Activated T-cell treated with anti-CD3 and anti-CD28 coated beads, Interleukin-2, amount 50 U/mL, for 24 hours (primary cell): ENCODE measurements at regions not wholly inside any gene's neighbourhood (a gene's known extent, or its start where the extent isn't known, plus 50 kb on each side); places are given as distances from the start of the nearest gene placed in this dataset.

ENCODE experiments used
- DNase-seq: peaks from one replicate; pipeline ENCODE4 v3.0.0-alpha.2; 2020
- H3K27ac Mint-ChIP-seq: 2 replicates; pipeline ENCODE4 v1.8.0; 2020; ENCODE audit warnings: mild to moderate bottlenecking, mixed read lengths
- H3K27me3 Mint-ChIP-seq: 2 replicates; pipeline ENCODE4 v1.8.0; 2020; ENCODE audit warnings: mixed read lengths
- H3K36me3 Mint-ChIP-seq: 2 replicates; pipeline ENCODE4 v1.8.0; 2020; ENCODE audit warnings: low read depth, mixed read lengths
- H3K4me1 Mint-ChIP-seq: 2 replicates; pipeline ENCODE4 v1.8.0; 2020; ENCODE audit warnings: low read depth, mixed read lengths
- H3K4me3 Mint-ChIP-seq: 2 replicates; pipeline ENCODE4 v1.8.0; 2020; ENCODE audit warnings: mild to moderate bottlenecking, moderate library complexity, mixed read lengths
- H3K9me3 Mint-ChIP-seq: 2 replicates; pipeline ENCODE4 v1.8.0; 2020; ENCODE audit warnings: mixed read lengths

DNA sequence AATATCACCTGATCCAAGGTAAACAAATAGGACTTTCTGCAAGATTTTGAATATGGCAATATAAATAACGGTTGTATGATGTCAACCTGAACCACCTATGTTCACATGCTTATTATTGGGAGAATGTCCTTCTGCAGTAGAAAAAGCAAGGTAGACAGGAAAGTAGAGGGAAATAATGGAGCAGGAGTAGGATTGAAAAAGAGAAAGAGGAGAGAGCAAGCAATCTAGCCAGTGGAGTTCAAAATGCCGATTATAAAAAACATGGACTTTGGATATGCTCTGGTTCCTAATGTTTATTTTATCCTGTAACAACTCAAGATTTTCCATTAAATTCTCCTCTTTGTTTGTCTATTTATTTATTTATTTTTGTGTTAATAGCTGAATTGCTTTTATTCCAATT is 878.0 kb upstream of the KCND2 start:
- Mint-ChIP-seq H3K4me3 (no peak overlapping the region), H3K27me3 (no peaks in the 10 kb centered on the region), H3K4me1 (no peaks in the 10 kb centered on the region), H3K36me3 (no peaks in the 10 kb centered on the region), H3K27ac (no peak overlapping the region), H3K9me3 (no peaks in the 10 kb centered on the region)
- no peak for DNase-seq

DNA sequence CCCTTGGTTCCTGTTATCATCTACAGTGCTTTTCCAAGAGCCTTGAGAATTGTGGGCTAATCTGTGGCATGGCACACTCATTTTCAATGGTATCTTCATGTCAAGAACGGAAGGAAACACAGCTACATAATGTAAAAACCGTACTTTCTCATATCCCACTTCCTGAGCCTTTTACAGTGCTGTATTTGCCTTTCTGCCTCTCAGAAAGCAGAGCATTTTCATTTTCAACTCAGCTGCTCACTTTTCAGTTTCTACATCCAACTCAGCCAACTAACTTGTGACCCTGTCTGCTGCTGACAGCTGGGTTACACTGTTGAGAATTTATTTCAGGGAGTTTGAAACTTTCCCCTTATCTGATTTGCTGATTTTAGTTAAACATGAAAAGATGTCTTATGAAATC is 875.8 kb upstream of the KCND2 start:
- Mint-ChIP-seq H3K4me1 (no peaks in the 10 kb centered on the region), H3K36me3 (no peaks in the 10 kb centered on the region), H3K27ac (no peak overlapping the region), H3K9me3 (peaks cover 2% of the 10 kb centered on the region), H3K4me3 (no peak overlapping the region), H3K27me3 (no peaks in the 10 kb centered on the region)
- no peak for DNase-seq

DNA sequence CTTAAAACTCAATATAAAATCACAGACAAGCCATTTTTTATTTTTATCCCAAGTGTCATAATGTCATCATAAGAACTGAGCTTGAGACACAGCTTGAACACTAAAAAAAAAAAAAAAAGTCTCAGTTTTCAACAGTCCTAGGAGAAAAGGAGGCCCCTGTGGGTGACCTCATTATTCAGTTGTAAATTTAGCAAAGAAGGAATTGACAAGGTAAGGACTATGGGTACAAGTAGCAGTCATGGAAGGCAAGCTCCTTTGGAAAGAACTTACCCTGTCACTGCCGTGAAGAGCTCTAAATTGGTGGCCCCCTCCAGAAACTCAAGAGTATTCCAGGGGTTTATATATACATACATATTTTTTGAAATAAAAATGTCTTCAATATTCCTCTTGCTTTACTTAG is 864.4 kb upstream of the KCND2 start:
- Mint-ChIP-seq H3K9me3 (peaks cover 5% of the 10 kb centered on the region), H3K4me3 (no peak overlapping the region), H3K36me3 (no peaks in the 10 kb centered on the region), H3K27me3 (no peaks in the 10 kb centered on the region), H3K4me1 (no peaks in the 10 kb centered on the region), H3K27ac (no peak overlapping the region)
- DNase-seq, result no peak

DNA sequence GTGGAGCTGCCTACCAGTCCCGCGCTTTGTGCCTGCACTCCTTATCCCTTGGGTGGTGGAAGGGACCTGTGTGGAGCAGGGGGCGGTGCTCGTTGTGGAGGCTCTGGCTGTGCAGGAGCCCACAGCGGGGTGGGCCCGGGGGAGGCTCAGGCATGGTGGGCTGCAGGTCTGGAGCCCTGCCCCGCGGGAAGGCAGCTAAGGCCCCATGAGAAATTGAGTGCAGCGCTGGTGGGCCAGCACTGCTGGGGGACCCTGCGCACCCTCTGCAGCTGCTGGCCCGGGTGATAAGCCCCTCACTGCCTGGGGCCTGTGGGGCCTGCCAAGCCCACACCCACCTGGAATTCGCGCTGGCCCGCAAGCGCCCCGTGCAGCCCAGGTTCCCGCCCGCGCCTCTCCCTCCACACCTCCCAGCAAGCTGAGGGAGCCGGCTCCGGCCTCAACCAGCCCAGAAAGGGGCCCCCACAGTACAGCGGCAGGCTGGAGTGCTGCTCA is 859.6 kb upstream of the KCND2 start:
- H3K27me3 Mint-ChIP-seq, result no peaks in the 10 kb centered on the region
- no peak overlapping the region for H3K27ac Mint-ChIP-seq
- no peaks in the 10 kb centered on the region for H3K4me1 Mint-ChIP-seq
- H3K9me3 Mint-ChIP-seq, result peaks cover 7% of the 10 kb centered on the region
- DNase-seq, result no peak
- H3K36me3 Mint-ChIP-seq, result no peaks in the 10 kb centered on the region
- H3K4me3 Mint-ChIP-seq, result no peak overlapping the region

DNA sequence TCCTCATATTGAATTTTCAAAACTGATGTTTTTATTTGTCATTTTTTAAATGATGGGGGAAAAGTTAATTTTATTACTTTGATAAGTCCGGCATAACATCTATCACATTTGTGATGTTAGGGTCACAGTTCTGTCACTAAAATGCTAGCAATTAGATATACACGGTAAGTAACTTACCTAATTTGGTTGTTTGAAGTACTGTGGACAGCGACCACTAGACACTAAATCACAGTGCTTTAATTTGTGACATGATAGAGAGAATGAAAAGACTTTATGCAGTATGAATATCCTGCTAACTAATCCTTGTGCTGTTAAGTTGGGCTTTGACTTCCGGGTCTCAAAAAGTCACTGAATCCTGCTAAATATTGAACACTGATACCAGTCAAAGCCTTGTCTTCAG is 857.3 kb upstream of the KCND2 start:
- no peaks in the 10 kb centered on the region for H3K4me1 Mint-ChIP-seq
- DNase-seq, result no peak
- no peaks in the 10 kb centered on the region for H3K36me3 Mint-ChIP-seq
- no peak overlapping the region for H3K27ac Mint-ChIP-seq
- peaks cover 7% of the 10 kb centered on the region for H3K9me3 Mint-ChIP-seq
- H3K27me3 Mint-ChIP-seq, result no peaks in the 10 kb centered on the region
- H3K4me3 Mint-ChIP-seq, result no peak overlapping the region

- peaks cover 19% of the 10 kb centered on the region for H3K9me3 Mint-ChIP-seq
- H3K4me3 Mint-ChIP-seq, result no peak overlapping the region
- no peak for DNase-seq
- H3K4me1 Mint-ChIP-seq, result no peaks in the 10 kb centered on the region
- H3K27me3 Mint-ChIP-seq, result no peaks in the 10 kb centered on the region
- no peak overlapping the region for H3K27ac Mint-ChIP-seq
- H3K36me3 Mint-ChIP-seq, result no peaks in the 10 kb centered on the region
Measured at GRCh38 chr7:119421657-119422056, 851.3 kb upstream of the KCND2 start.

DNA sequence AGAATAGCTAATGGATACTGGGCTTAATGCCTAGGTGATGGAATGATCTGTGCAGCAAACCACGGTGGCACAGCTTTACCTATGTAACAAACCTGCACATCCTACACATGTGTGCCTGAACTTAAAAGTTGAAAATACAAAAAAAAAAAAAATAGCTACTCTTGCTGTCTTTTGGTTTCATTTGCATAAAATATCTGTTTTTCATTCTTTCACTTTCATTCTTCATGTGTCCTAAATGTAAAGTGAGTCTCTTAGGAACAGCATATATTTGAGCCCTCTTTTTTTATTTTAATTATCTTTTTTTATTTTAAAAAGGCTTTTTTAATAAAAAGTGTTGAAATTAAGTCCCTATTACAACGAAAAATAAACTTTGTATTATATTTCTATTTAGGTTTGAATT is 836.1 kb upstream of the KCND2 start:
- no peaks in the 10 kb centered on the region for H3K36me3 Mint-ChIP-seq

DNA sequence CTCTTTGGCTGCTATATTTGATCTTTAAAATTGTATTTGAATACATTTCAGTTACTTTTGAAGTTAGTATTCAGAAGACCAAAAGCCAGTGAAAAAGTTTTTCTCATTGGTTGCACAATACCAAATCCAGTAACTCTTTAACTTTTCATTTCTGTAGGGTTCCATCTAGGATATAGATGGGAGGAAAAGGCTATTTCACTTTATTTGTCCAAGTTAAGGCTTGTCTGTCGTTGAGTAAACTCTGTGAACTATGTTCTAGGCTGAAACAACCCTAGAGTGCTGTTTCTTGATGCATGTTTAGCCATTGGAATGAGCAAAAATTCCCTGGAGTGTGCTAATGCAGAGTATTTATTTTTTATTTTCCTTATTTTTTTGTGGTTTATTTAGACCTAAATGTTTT is 834.7 kb upstream of the KCND2 start:
- H3K4me3 Mint-ChIP-seq, result no peak overlapping the region
- H3K9me3 Mint-ChIP-seq, result peaks cover 27% of the 10 kb centered on the region
- no peaks in the 10 kb centered on the region for H3K27me3 Mint-ChIP-seq
- H3K27ac Mint-ChIP-seq, result no peak overlapping the region
- DNase-seq, result no peak
- no peaks in the 10 kb centered on the region for H3K36me3 Mint-ChIP-seq
- no peaks in the 10 kb centered on the region for H3K4me1 Mint-ChIP-seq

More for the DNA sequence above, 836.1 kb upstream of the KCND2 start:
- no peak for DNase-seq
- H3K27ac Mint-ChIP-seq, result no peak overlapping the region
- H3K27me3 Mint-ChIP-seq, result no peaks in the 10 kb centered on the region
- H3K9me3 Mint-ChIP-seq, result peaks cover 22% of the 10 kb centered on the region
- no peak overlapping the region for H3K4me3 Mint-ChIP-seq
- H3K4me1 Mint-ChIP-seq, result no peaks in the 10 kb centered on the region

GRCh38 chr7:119439192-119439591 is 833.8 kb upstream of the KCND2 start:
- Mint-ChIP-seq H3K9me3 (peaks cover 26% of the 10 kb centered on the region), H3K36me3 (no peaks in the 10 kb centered on the region), H3K4me3 (no peak overlapping the region), H3K27ac (no peak overlapping the region), H3K27me3 (no peaks in the 10 kb centered on the region), H3K4me1 (no peaks in the 10 kb centered on the region)
- no peak for DNase-seq

DNA sequence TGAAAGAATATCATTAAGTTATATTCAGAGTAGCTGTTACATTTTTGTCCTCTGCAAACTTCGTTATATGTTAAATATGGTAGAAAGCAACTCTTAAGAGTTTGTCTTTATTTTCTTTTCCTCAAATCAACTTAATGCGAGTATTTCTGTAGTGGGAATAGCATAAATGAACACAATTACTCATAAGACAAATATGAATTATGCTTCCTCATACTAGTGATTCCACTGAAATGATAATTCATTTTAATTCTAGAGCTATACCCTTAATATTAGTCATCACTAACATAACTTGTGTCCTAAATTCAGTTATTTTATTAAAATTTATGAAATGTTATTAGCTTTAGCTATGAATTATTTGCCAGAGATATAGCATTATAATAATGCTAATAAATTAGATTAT is 820.6 kb upstream of the KCND2 start:
- H3K4me1 Mint-ChIP-seq, result no peaks in the 10 kb centered on the region
- no peak overlapping the region for H3K27ac Mint-ChIP-seq
- H3K27me3 Mint-ChIP-seq, result no peaks in the 10 kb centered on the region
- H3K36me3 Mint-ChIP-seq, result no peaks in the 10 kb centered on the region
- no peak for DNase-seq
- peaks cover 15% of the 10 kb centered on the region for H3K9me3 Mint-ChIP-seq
- H3K4me3 Mint-ChIP-seq, result no peak overlapping the region

GRCh38 chr7:119465798-119466305 is 807.1 kb upstream of the KCND2 start:
- Mint-ChIP-seq H3K9me3 (peaks cover 12% of the 10 kb centered on the region), H3K4me1 (no peaks in the 10 kb centered on the region), H3K27ac (no peak overlapping the region), H3K27me3 (no peaks in the 10 kb centered on the region), H3K4me3 (no peak overlapping the region), H3K36me3 (no peaks in the 10 kb centered on the region)
- no peak for DNase-seq

DNA sequence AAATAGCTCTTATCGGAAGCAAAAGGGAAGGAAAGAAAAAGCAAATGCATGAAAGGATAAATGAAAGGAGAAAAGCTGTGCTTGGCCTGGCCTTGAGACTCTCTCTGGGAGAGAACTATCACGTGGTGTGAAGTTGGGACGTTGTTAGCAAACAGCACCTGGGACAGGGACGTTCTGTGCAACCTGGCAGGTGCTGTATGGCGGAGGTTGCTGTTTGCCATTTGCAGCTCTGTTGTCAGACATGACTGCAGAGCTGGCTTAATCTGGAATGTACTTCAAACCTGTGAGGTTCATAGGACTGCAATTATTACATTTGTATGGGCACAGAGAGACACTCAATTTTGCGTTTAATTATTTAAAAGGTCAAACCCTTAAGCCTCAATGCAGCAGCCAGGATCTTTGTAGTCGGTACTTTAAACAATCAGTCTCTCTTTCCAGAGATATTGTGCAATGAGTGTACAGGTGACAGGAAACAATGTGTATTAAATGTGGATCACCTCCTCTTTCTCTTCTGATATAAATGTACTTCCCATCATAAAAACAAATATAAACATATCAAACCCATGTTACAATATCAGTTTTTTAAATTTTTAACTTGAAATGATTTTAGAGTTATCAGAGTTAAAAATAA is 800.5 kb upstream of the KCND2 start:
- Mint-ChIP-seq H3K4me1 (no peaks in the 10 kb centered on the region), H3K27me3 (no peaks in the 10 kb centered on the region), H3K9me3 (peaks cover 5% of the 10 kb centered on the region), H3K4me3 (no peak overlapping the region), H3K36me3 (no peaks in the 10 kb centered on the region), H3K27ac (no peak overlapping the region)
- no peak for DNase-seq

GRCh38 chr7:119482209-119482608 is 790.8 kb upstream of the KCND2 start:
- DNase-seq, result no peak
- H3K27me3 Mint-ChIP-seq, result no peaks in the 10 kb centered on the region
- no peak overlapping the region for H3K4me3 Mint-ChIP-seq
- H3K36me3 Mint-ChIP-seq, result no peaks in the 10 kb centered on the region
- no peak overlapping the region for H3K27ac Mint-ChIP-seq
- H3K4me1 Mint-ChIP-seq, result no peaks in the 10 kb centered on the region
- peaks cover 10% of the 10 kb centered on the region for H3K9me3 Mint-ChIP-seq

DNA sequence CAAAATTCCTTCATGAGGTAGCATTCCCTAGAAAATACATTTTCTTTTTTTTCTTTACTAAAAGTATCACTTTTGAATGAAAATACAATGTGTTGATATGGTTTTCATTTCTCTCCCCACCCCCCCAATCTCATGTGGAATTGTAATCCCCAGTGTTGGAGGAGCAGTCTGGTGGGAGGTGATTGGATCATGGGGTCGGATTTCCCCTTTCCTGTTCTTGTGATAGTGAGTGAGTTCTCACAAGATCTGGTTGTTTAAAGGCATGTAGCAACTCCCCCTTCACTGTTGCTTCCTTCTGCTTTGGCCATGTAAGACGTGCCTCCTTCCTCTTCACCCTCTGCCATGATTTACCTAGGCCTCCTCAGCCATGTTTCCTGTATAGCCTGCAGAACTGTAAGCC is 790.3 kb upstream of the KCND2 start:
- H3K4me1 Mint-ChIP-seq, result no peaks in the 10 kb centered on the region
- H3K36me3 Mint-ChIP-seq, result no peaks in the 10 kb centered on the region
- H3K27me3 Mint-ChIP-seq, result no peaks in the 10 kb centered on the region
- H3K27ac Mint-ChIP-seq, result no peak overlapping the region
- H3K4me3 Mint-ChIP-seq, result no peak overlapping the region
- peaks cover 10% of the 10 kb centered on the region for H3K9me3 Mint-ChIP-seq
- no peak for DNase-seq

DNA sequence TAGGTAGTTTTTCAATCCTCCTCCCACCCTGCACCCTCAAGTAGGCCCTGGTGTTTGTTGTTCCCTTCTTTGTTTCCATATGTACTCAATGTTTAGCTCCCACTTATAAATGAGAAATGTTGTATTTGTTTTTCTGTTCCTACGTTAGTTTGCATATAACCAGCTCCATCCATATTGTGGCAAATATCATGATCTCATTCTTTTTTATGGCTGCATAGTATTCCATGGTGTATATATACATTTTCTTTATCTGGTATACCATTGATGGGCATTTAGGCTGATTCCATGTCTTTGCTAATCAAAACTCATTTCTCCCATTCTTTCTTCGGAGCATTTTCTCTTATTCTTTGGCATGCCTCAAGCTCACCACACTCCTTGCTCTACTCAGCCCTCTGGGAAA is 789.6 kb upstream of the KCND2 start:
- Mint-ChIP-seq H3K27ac (no peak overlapping the region), H3K36me3 (no peaks in the 10 kb centered on the region), H3K9me3 (peaks cover 10% of the 10 kb centered on the region), H3K4me1 (no peaks in the 10 kb centered on the region), H3K27me3 (no peaks in the 10 kb centered on the region), H3K4me3 (no peak overlapping the region)
- no peak for DNase-seq

DNA sequence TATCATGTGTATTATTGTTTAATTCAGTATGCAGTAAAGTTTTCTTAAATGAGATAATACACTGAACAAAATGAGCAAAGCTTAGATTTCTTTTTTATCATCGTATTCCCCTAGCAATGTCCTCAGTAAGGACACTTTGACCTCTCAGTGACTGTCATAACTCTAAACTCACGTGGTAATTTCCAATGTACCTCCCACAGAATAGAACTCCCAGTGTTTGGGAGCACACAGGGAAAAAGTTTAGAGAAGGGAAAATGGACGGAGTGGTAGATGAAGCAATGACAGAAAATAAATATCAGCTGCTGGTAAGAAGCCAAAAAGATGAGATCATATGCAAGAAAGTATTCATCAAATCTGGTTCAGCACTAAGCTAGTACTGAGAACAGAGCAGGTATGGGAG is 758.6 kb upstream of the KCND2 start:
- Mint-ChIP-seq H3K9me3 (peaks cover 11% of the 10 kb centered on the region), H3K27me3 (no peaks in the 10 kb centered on the region), H3K36me3 (no peaks in the 10 kb centered on the region), H3K4me3 (no peak overlapping the region), H3K4me1 (no peaks in the 10 kb centered on the region), H3K27ac (no peak overlapping the region)
- DNase-seq, result no peak
